SK-N-SH treated with all-trans-retinoic acid at 6 μM for 48 hours (cell line): ENCODE measurements at regions not wholly inside any gene's neighbourhood (a gene's known extent, or its start where the extent isn't known, plus 50 kb on each side); places are given as distances from the start of the nearest gene placed in this dataset.
A peak's percentile ranks its signal among the peaks of the same experiment; 100 is the strongest.

ENCODE experiments used
- ATAC-seq: fragments of 200-7000 bp; cut with Tn5 transposase; 3 replicates; pipeline ENCODE4 v1.9.1; 2020; ENCODE audit warnings: mild to moderate bottlenecking, moderate library complexity
- ARNTL ChIP-seq: fragments of 450-650 bp; formaldehyde crosslinking; IDR thresholded peaks from 2 replicates; pipeline ENCODE4 v1.5.0; 2020; ENCODE audit warnings: low read depth, mild to moderate bottlenecking, moderate library complexity, borderline replicate concordance
- BACH2 ChIP-seq: fragments of 250-450 bp; sonication (Bioruptor Pico); IDR thresholded peaks from 2 replicates; pipeline ENCODE4 v1.9.0; 2021; ENCODE audit warnings: mild to moderate bottlenecking, borderline replicate concordance
- CREB5 ChIP-seq: fragments of 250-450 bp; sonication (Bioruptor Pico); IDR thresholded peaks from 2 replicates; pipeline ENCODE4 v1.5.1; 2020; ENCODE audit warnings: low read depth, mild to moderate bottlenecking, moderate library complexity
- CSDC2 ChIP-seq: fragments of 250-450 bp; sonication (Bioruptor Pico); IDR thresholded peaks from 2 replicates; pipeline ENCODE4 v1.5.0; 2020; ENCODE audit warnings: mild to moderate bottlenecking, moderate library complexity
- CSRNP3 ChIP-seq: fragments of 250-450 bp; sonication (Bioruptor Pico); IDR thresholded peaks from 2 replicates; pipeline ENCODE4 v1.5.1; 2021; ENCODE audit warnings: mild to moderate bottlenecking, moderate library complexity
- ESRRG ChIP-seq: fragments of 250-450 bp; sonication (Bioruptor Pico); IDR thresholded peaks from 2 replicates; pipeline ENCODE4 v1.6.1; 2021; ENCODE audit warnings: mild to moderate bottlenecking
- GLIS3 ChIP-seq: fragments of 250-450 bp; sonication (Bioruptor Pico); IDR thresholded peaks from 2 replicates; pipeline ENCODE4 v1.5.0; 2020; ENCODE audit warnings: mild to moderate bottlenecking, moderate library complexity
- ISL1 ChIP-seq: fragments of 250-450 bp; sonication (Bioruptor Pico); IDR thresholded peaks from 2 replicates; pipeline ENCODE4 v2.1.2; 2022; ENCODE audit warnings: mild to moderate bottlenecking, moderate library complexity
- OSR1 ChIP-seq: fragments of 250-450 bp; sonication (Bioruptor Pico); IDR thresholded peaks from 2 replicates; pipeline ENCODE4 v1.8.0; 2022; ENCODE audit warnings: moderate library complexity, mild to moderate bottlenecking, inconsistent platforms
- PATZ1 ChIP-seq: fragments of 250-450 bp; sonication (Bioruptor Pico); IDR thresholded peaks from 2 replicates; pipeline ENCODE4 v1.8.0; 2020; ENCODE audit warnings: mild to moderate bottlenecking, moderate library complexity, borderline replicate concordance
- POU6F1 ChIP-seq: fragments of 250-450 bp; sonication (Bioruptor Pico); IDR thresholded peaks from 2 replicates; pipeline ENCODE4 v1.8.0; 2021; ENCODE audit warnings: low read depth, mild to moderate bottlenecking, moderate library complexity, borderline replicate concordance
- PPARA ChIP-seq: fragments of 250-450 bp; sonication (Bioruptor Pico); IDR thresholded peaks from 2 replicates; pipeline ENCODE4 v1.5.0; 2020; ENCODE audit warnings: mild to moderate bottlenecking, borderline replicate concordance
- TOX ChIP-seq: fragments of 250-450 bp; sonication (Bioruptor Pico); IDR thresholded peaks from 2 replicates; pipeline ENCODE4 v1.8.0; 2021; ENCODE audit warnings: mild to moderate bottlenecking, moderate library complexity, borderline replicate concordance
- TSHZ2 ChIP-seq: fragments of 250-450 bp; sonication (Bioruptor Pico); IDR thresholded peaks from 2 replicates; pipeline ENCODE4 v1.5.0; 2020; ENCODE audit warnings: mild to moderate bottlenecking, moderate library complexity
- ZC3H10 ChIP-seq: fragments of 250-450 bp; sonication (Bioruptor Pico); IDR thresholded peaks from 2 replicates; pipeline ENCODE4 v1.5.1; 2021; ENCODE audit warnings: mild to moderate bottlenecking, moderate library complexity
- ZFP3 ChIP-seq: fragments of 250-450 bp; sonication (Bioruptor Pico); IDR thresholded peaks from 2 replicates; pipeline ENCODE4 v1.5.0; 2020; ENCODE audit warnings: mild to moderate bottlenecking, moderate library complexity
- ZNF70 ChIP-seq: fragments of 450-650 bp; formaldehyde crosslinking; IDR thresholded peaks from 2 replicates; pipeline ENCODE4 v1.5.0; 2020; ENCODE audit warnings: mild to moderate bottlenecking, moderate library complexity
- ZNF8 ChIP-seq: fragments of 450-650 bp; formaldehyde crosslinking; IDR thresholded peaks from 2 replicates; pipeline ENCODE4 v1.5.0; 2020; ENCODE audit warnings: mild to moderate bottlenecking, moderate library complexity

GRCh38 chr2:7191932-7192331, 274.7 kb downstream of the RNF144A start (continued):
- TF ChIP-seq CREB5 (CRISPR knock-in tag) = peak; percentile 100
- TF ChIP-seq CSDC2 (CRISPR knock-in tag) = 0 out of 2 replicates have a peak, but pooled peaks have one; percentile 45
- TF ChIP-seq PATZ1 (CRISPR knock-in tag) = peak; percentile 89; the same call in 1 of the 2 replicates
- TF ChIP-seq OSR1 (CRISPR knock-in tag) = no peak
- TF ChIP-seq BACH2 (CRISPR knock-in tag) = no peak
- TF ChIP-seq ARNTL (CRISPR knock-in tag) = no peak
- peak; percentile 86; the same call in 1 of the 2 replicates for TF ChIP-seq POU6F1 (CRISPR knock-in tag)
- 0 out of 2 replicates have a peak, but pooled peaks have one; percentile 71 for TF ChIP-seq ZFP3 (CRISPR knock-in tag)
- no peak for TF ChIP-seq ZNF8 (CRISPR knock-in tag)
- TF ChIP-seq, all 23 proteins: peak for 12

- TF ChIP-seq TSHZ2 (CRISPR knock-in tag) (no peak), PPARA (no peak)
- ATAC-seq = no peak
Measured at GRCh38 chr2:7193457-7193856, 276.2 kb downstream of the RNF144A start.

- ATAC-seq = no peak
- TF ChIP-seq ZNF70 = no peak
- TF ChIP-seq TOX = no peak
- TF ChIP-seq BACH2 (CRISPR knock-in tag) = no peak
- no peak for TF ChIP-seq CSRNP3
- TF ChIP-seq ESRRG (CRISPR knock-in tag) = no peak
- TF ChIP-seq PPARA = no peak
- no peak for TF ChIP-seq OSR1 (CRISPR knock-in tag)
- no peak for TF ChIP-seq GLIS3
- TF ChIP-seq ZFP3 (CRISPR knock-in tag) = no peak
- TF ChIP-seq ISL1 (CRISPR knock-in tag) = no peak
- TF ChIP-seq CREB5 (CRISPR knock-in tag) = no peak
- TF ChIP-seq POU6F1 (CRISPR knock-in tag) = no peak
- no peak for TF ChIP-seq ZC3H10 (CRISPR knock-in tag)
- no peak for TF ChIP-seq TSHZ2 (CRISPR knock-in tag)
Measured at GRCh38 chr2:7194950-7195349, 277.7 kb downstream of the RNF144A start.
